Suprapubic skin (tissue), 3 donors: ENCODE measurements at regions not wholly inside any gene's neighbourhood (a gene's known extent, or its start where the extent isn't known, plus 50 kb on each side); places are given as distances from the start of the nearest gene placed in this dataset.

Experiments
- CTCF ChIP-seq, 2 donors: fragments of 200-600 bp in 1 of 2; fragments of 450-650 bp in 1 of 2; sonication (generic) in 1 of 2; IDR thresholded peaks; one replicate each; pipeline ENCODE4 v1.5.1; 2016 to 2019; ENCODE audit warnings: antibody characterized with exemption in 2 of 2, mild to moderate bottlenecking in 1 of 2, moderate library complexity in 1 of 2
- EP300 ChIP-seq: sonication (generic); formaldehyde crosslinking; IDR thresholded peaks from one replicate; pipeline ENCODE4 v1.6.1; 2017; ENCODE audit warnings: antibody characterized with exemption
- POLR2A ChIP-seq, 2 donors: fragments of 450-650 bp; IDR thresholded peaks; one replicate each; pipeline ENCODE4 v1.6.1; 2017; ENCODE audit warnings: antibody characterized with exemption in 2 of 2, mild to moderate bottlenecking in 2 of 2, moderate library complexity in 2 of 2

- no peak for TF ChIP-seq POLR2A (IDR thresholded peaks at IDR 0.05)
- TF ChIP-seq CTCF (IDR thresholded peaks at IDR 0.05): no peak
- no peak for TF ChIP-seq EP300
Observed at GRCh38 chr18:76566987-76567386, 71.9 kb upstream of the ZNF516 start.
